IPS DF 6.9 (cell line): ENCODE measurements at regions not wholly inside any gene's neighbourhood (a gene's known extent, or its start where the extent isn't known, plus 50 kb on each side); places are given as distances from the start of the nearest gene placed in this dataset.

Experiments used
- DNase-seq: peaks from one replicate; pipeline ENCODE4 v3.0.0-alpha.2; 2013; ENCODE audit warnings: low read depth, low spot score
- H3K27ac ChIP-seq: one replicate; pipeline ENCODE4 v1.5.1; 2013; ENCODE audit warnings: low read length, control low read depth
- H3K27me3 ChIP-seq: 2 replicates; pipeline ENCODE4 v1.6.1; 2013; ENCODE audit warnings: mild to moderate bottlenecking, low read length; ENCODE audit not compliant: control insufficient read depth, insufficient read depth
- H3K36me3 ChIP-seq: 2 replicates; pipeline ENCODE4 v1.6.1; 2013; ENCODE audit warnings: low read length; ENCODE audit not compliant: control insufficient read depth, insufficient read depth
- H3K4me1 ChIP-seq: 2 replicates; pipeline ENCODE4 v1.6.1; 2013; ENCODE audit warnings: low read length; ENCODE audit not compliant: control insufficient read depth, insufficient read depth
- H3K4me3 ChIP-seq: 2 replicates; pipeline ENCODE4 v1.5.1; 2013; ENCODE audit warnings: mild to moderate bottlenecking, low read length
- H3K9me3 ChIP-seq: 2 replicates; pipeline ENCODE4 v1.6.1; 2013; ENCODE audit warnings: low read length, inconsistent platforms; ENCODE audit not compliant: control insufficient read depth, insufficient read depth
- WGBS: extraction: QIAGEN DNeasy Blood & Tissue Kit; methylation state at CpG from one replicate; pipeline ENCODE4 v1.1.7; 2013; ENCODE audit warnings: mixed read lengths, missing lambda C conversion rate; ENCODE audit not compliant: insufficient read length, insufficient coverage; 5-methylcytosine and 5-hydroxymethylcytosine counted together

- no peak for DNase-seq
- no peaks in the 10 kb centered on the region for H3K36me3 ChIP-seq
- no peaks in the 10 kb centered on the region for H3K9me3 ChIP-seq
- no CpG with 5 or more reads among the region's 5 CpGs for WGBS
- H3K27me3 ChIP-seq, result no peaks in the 10 kb centered on the region
- H3K4me1 ChIP-seq, result peaks cover 5% of the 10 kb centered on the region
- no peak overlapping the region for H3K27ac ChIP-seq
- no peak overlapping the region for H3K4me3 ChIP-seq
These were observed 61.7 kb upstream of the NCOR2 start for GRCh38 chr12:124629117-124629516.

- peaks cover 5% of the 10 kb centered on the region for H3K4me1 ChIP-seq
- H3K9me3 ChIP-seq, result no peaks in the 10 kb centered on the region
- H3K27ac ChIP-seq, result no peak overlapping the region
- H3K4me3 ChIP-seq, result no peak overlapping the region
- H3K36me3 ChIP-seq, result no peaks in the 10 kb centered on the region
- H3K27me3 ChIP-seq, result no peaks in the 10 kb centered on the region
- no CpG with 5 or more reads among the region's 3 CpGs for WGBS
- DNase-seq, result no peak
These were observed 60.5 kb upstream of the NCOR2 start for GRCh38 chr12:124627956-124628355.

GRCh38 chr12:124626971-124627411 is 59.6 kb upstream of the NCOR2 start:
- no CpG with 5 or more reads among the region's 5 CpGs for WGBS
- Histone ChIP-seq H3K4me1 (peaks cover 5% of the 10 kb centered on the region), H3K9me3 (no peaks in the 10 kb centered on the region), H3K27ac (no peak overlapping the region), H3K4me3 (no peak overlapping the region), H3K36me3 (no peaks in the 10 kb centered on the region), H3K27me3 (no peaks in the 10 kb centered on the region)
- no peak for DNase-seq

- no peaks in the 10 kb centered on the region for H3K9me3 ChIP-seq
- H3K36me3 ChIP-seq, result no peaks in the 10 kb centered on the region
- no CpG with 5 or more reads among the region's 15 CpGs for WGBS
- H3K4me3 ChIP-seq, result no peak overlapping the region
- no peak for DNase-seq
- no peak overlapping the region for H3K27ac ChIP-seq
- peaks cover 2% of the 10 kb centered on the region for H3K4me1 ChIP-seq
- no peaks in the 10 kb centered on the region for H3K27me3 ChIP-seq
These were observed 58.7 kb upstream of the NCOR2 start for GRCh38 chr12:124625867-124626675.

GRCh38 chr12:124624823-124625222 is 57.4 kb upstream of the NCOR2 start:
- no peak overlapping the region for H3K4me3 ChIP-seq
- WGBS, result no CpG with 5 or more reads among the region's 10 CpGs
- H3K36me3 ChIP-seq, result no peaks in the 10 kb centered on the region
- H3K27me3 ChIP-seq, result no peaks in the 10 kb centered on the region
- H3K4me1 ChIP-seq, result peaks cover 2% of the 10 kb centered on the region; the same call in 1 of the 2 replicates
- no peak overlapping the region for H3K27ac ChIP-seq
- DNase-seq, result no peak
- H3K9me3 ChIP-seq, result no peaks in the 10 kb centered on the region

- Histone ChIP-seq H3K4me1 (peaks cover 2% of the 10 kb centered on the region; the same call in 1 of the 2 replicates), H3K9me3 (no peaks in the 10 kb centered on the region), H3K4me3 (no peak overlapping the region), H3K27ac (no peak overlapping the region), H3K36me3 (no peaks in the 10 kb centered on the region), H3K27me3 (no peaks in the 10 kb centered on the region)
- no peak for DNase-seq
- WGBS, result no CpG with 5 or more reads among the region's 14 CpGs
These were observed 56.1 kb upstream of the NCOR2 start for GRCh38 chr12:124623344-124624035.

GRCh38 chr12:124622764-124623163 is 55.4 kb upstream of the NCOR2 start:
- DNase-seq, result no peak
- no peaks in the 10 kb centered on the region for H3K27me3 ChIP-seq
- H3K27ac ChIP-seq, result no peak overlapping the region
- no peaks in the 10 kb centered on the region for H3K36me3 ChIP-seq
- H3K9me3 ChIP-seq, result no peaks in the 10 kb centered on the region
- WGBS, result no CpG with 5 or more reads among the region's 10 CpGs
- no peak overlapping the region for H3K4me3 ChIP-seq
- H3K4me1 ChIP-seq, result peaks cover 2% of the 10 kb centered on the region; the same call in 1 of the 2 replicates

- H3K4me3 ChIP-seq, result no peak overlapping the region
- no peak overlapping the region for H3K27ac ChIP-seq
- H3K36me3 ChIP-seq, result no peaks in the 10 kb centered on the region
- H3K9me3 ChIP-seq, result no peaks in the 10 kb centered on the region
- DNase-seq, result no peak
- no CpG with 5 or more reads among the region's 7 CpGs for WGBS
- peaks cover 2% of the 10 kb centered on the region; the same call in 1 of the 2 replicates for H3K4me1 ChIP-seq
- no peaks in the 10 kb centered on the region for H3K27me3 ChIP-seq
These were observed 54.9 kb upstream of the NCOR2 start for GRCh38 chr12:124622331-124622730.

GRCh38 chr12:124621296-124621660 is 53.9 kb upstream of the NCOR2 start:
- H3K27me3 ChIP-seq, result no peaks in the 10 kb centered on the region
- DNase-seq, result no peak
- H3K9me3 ChIP-seq, result no peaks in the 10 kb centered on the region
- WGBS, result no CpG with 5 or more reads among the region's 11 CpGs
- peaks cover under 1% of the 10 kb centered on the region; the same call in 1 of the 2 replicates for H3K4me1 ChIP-seq
- H3K36me3 ChIP-seq, result no peaks in the 10 kb centered on the region
- no peak overlapping the region for H3K4me3 ChIP-seq
- no peak overlapping the region for H3K27ac ChIP-seq

GRCh38 chr12:124620606-124621295 is 53.3 kb upstream of the NCOR2 start:
- H3K4me3 ChIP-seq, result no peak overlapping the region
- H3K4me1 ChIP-seq, result no peaks in the 10 kb centered on the region; the same call in 1 of the 2 replicates
- no peak overlapping the region for H3K27ac ChIP-seq
- no peaks in the 10 kb centered on the region for H3K9me3 ChIP-seq
- WGBS, result no CpG with 5 or more reads among the region's 12 CpGs
- H3K36me3 ChIP-seq, result no peaks in the 10 kb centered on the region
- no peaks in the 10 kb centered on the region for H3K27me3 ChIP-seq
- no peak for DNase-seq
